ENCODE measurements at regions not wholly inside any gene's neighbourhood (a gene's known extent, or its start where the extent isn't known, plus 50 kb on each side); places are given as distances from the start of the nearest gene placed in this dataset.

DNA sequence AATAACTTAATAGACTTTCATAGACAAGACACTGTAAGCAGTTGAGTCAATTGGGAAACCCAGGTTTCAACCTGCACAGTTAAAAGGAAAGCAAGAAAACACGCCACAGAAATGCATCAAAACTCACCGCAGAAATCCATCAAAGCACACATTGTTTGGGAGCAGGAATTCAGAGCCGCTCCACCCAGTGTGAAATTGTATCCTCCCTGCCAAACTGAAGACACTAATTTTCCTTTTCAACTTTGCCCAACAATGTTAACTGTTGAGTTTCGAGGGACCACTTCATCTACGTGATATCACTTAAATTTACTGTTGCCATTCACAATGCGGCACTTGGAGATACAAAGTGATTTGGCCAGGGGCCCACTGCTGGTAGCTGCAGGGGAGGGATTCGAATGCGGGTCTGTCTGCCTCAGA, 92.7 kb downstream of the DACT2 start:
- TF ChIP-seq, protein P1, sequence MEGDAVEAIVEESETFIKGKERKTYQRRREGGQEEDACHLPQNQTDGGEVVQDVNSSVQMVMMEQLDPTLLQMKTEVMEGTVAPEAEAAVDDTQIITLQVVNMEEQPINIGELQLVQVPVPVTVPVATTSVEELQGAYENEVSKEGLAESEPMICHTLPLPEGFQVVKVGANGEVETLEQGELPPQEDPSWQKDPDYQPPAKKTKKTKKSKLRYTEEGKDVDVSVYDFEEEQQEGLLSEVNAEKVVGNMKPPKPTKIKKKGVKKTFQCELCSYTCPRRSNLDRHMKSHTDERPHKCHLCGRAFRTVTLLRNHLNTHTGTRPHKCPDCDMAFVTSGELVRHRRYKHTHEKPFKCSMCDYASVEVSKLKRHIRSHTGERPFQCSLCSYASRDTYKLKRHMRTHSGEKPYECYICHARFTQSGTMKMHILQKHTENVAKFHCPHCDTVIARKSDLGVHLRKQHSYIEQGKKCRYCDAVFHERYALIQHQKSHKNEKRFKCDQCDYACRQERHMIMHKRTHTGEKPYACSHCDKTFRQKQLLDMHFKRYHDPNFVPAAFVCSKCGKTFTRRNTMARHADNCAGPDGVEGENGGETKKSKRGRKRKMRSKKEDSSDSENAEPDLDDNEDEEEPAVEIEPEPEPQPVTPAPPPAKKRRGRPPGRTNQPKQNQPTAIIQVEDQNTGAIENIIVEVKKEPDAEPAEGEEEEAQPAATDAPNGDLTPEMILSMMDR (IDR thresholded peaks at IDR 0.05) = no peak
- TF ChIP-seq POLR2A (IDR thresholded peaks at IDR 0.05) = no peak

All from stomach (tissue), 4 donors.